ENCODE measurements at regions not wholly inside any gene's neighbourhood (a gene's known extent, or its start where the extent isn't known, plus 50 kb on each side); places are given as distances from the start of the nearest gene placed in this dataset.

DNA sequence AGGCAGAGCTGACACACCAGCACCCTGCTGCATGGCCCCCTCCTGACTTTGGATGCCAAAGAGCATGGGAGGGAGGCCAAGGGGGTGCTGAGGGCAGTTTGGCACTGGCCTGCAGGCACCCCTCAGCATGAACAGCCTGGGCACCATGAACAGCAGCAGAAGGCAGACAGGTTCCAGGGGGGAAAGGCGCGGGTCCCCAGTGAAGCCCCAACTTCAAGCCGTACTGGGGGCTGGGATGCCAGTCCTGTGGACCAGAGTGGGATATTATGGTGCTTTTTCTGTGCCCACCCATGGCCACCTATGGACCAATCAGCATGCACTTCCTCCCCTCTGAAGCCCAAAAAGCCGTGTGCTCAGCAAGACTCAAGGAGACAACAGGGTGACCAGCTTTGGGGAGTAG, 389.9 kb downstream of the TEX13C start:
- H3K36me3 ChIP-seq (ENCODE audit: control insufficient read depth, insufficient read depth, low read length): no peaks in the 10 kb centered on the region
- H3K4me3 ChIP-seq (ENCODE audit: low read length): no peak overlapping the region
- DNase-seq: no peak
- 33% methylated on average over 1 of the region's 4 CpGs for WGBS (ENCODE audit: insufficient coverage)
- no peaks in the 10 kb centered on the region for H3K27me3 ChIP-seq (ENCODE audit: control insufficient read depth, insufficient read depth, low read length)
- H3K27ac ChIP-seq (ENCODE audit: low read length): no peak overlapping the region
- H3K4me1 ChIP-seq (ENCODE audit: control insufficient read depth, insufficient read depth, low read length): no peaks in the 10 kb centered on the region
- peaks cover 3% of the 10 kb centered on the region for H3K9me3 ChIP-seq (replicated peaks; ENCODE audit: control insufficient read depth, low read depth, low read length)

- WGBS (ENCODE audit: insufficient coverage): 95% methylated on average over 7 of the region's 8 CpGs
- H3K36me3 ChIP-seq (ENCODE audit: control insufficient read depth, insufficient read depth, low read length): no peaks in the 10 kb centered on the region
These were observed 390.9 kb downstream of the TEX13C start for GRCh38 chrX:125710403-125711062.

DNA sequence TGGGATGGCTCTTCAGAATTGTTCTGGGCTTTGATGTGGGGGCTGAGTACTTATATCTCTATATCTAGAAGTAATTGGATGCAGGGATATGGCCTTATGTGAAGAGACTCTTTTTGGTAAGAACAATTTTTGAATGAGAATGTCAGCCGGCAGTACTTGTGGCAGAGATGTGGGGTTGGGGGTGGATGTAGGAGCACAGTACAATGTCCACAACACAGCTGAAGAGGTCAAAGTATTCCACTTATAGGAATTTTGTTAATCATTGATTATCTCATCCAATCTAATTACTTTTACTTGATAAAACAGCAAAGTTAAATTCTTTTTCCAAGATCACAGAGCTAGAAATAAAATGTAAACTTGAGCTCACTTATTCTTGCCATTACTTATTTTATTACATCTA, 391.4 kb downstream of the TEX13C start:
- WGBS (ENCODE audit: insufficient coverage): no CpG with 5 or more reads among the region's 1 CpG
- Histone ChIP-seq H3K27ac (ENCODE audit: low read length) (no peak overlapping the region), H3K36me3 (ENCODE audit: control insufficient read depth, insufficient read depth, low read length) (no peaks in the 10 kb centered on the region), H3K4me3 (ENCODE audit: low read length) (no peak overlapping the region), H3K4me1 (ENCODE audit: control insufficient read depth, insufficient read depth, low read length) (no peaks in the 10 kb centered on the region), H3K27me3 (ENCODE audit: control insufficient read depth, insufficient read depth, low read length) (no peaks in the 10 kb centered on the region), H3K9me3 (replicated peaks; ENCODE audit: control insufficient read depth, low read depth, low read length) (no peaks in the 10 kb centered on the region)
- no peak for DNase-seq

More at GRCh38 chrX:125710403-125711062, 390.9 kb downstream of the TEX13C start:
- no peaks in the 10 kb centered on the region for H3K9me3 ChIP-seq (replicated peaks; ENCODE audit: control insufficient read depth, low read depth, low read length)
- no peak for DNase-seq
- no peaks in the 10 kb centered on the region for H3K4me1 ChIP-seq (ENCODE audit: control insufficient read depth, insufficient read depth, low read length)
- no peak overlapping the region for H3K27ac ChIP-seq (ENCODE audit: low read length)
- no peak overlapping the region for H3K4me3 ChIP-seq (ENCODE audit: low read length)
- H3K27me3 ChIP-seq (ENCODE audit: control insufficient read depth, insufficient read depth, low read length): no peaks in the 10 kb centered on the region

DNA sequence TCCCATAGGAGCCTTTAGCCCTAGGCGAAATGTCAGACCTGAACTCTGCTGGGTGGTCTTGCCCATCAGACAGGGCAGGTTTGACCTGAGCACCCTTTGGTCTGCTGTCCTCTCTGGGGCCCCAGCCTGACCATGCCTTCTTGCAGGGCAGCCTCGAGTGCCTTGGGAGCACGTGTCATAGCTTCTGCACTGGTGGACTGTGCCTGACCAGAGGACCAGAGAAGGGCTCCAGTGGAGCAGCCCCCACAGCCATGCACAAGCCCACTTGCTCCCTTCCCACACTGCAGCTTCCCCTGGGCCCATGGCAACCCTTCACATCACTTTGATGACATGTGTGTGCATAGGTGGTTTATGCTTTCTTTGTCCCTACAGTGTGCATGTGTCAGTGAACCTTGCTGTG, 394.0 kb downstream of the TEX13C start:
- Histone ChIP-seq H3K9me3 (replicated peaks; ENCODE audit: control insufficient read depth, low read depth, low read length) (peaks cover 2% of the 10 kb centered on the region), H3K4me1 (ENCODE audit: control insufficient read depth, insufficient read depth, low read length) (no peaks in the 10 kb centered on the region), H3K27me3 (ENCODE audit: control insufficient read depth, insufficient read depth, low read length) (no peaks in the 10 kb centered on the region), H3K27ac (ENCODE audit: low read length) (no peak overlapping the region), H3K36me3 (ENCODE audit: control insufficient read depth, insufficient read depth, low read length) (no peaks in the 10 kb centered on the region), H3K4me3 (ENCODE audit: low read length) (no peak overlapping the region)
- no peak for DNase-seq
- 55% methylated on average over 1 of the region's 3 CpGs for WGBS (ENCODE audit: insufficient coverage)

GRCh38 chrX:125727117-125727516, 407.4 kb downstream of the TEX13C start:
- no peaks in the 10 kb centered on the region for H3K4me1 ChIP-seq (ENCODE audit: control insufficient read depth, insufficient read depth, low read length)
- no peaks in the 10 kb centered on the region for H3K36me3 ChIP-seq (ENCODE audit: control insufficient read depth, insufficient read depth, low read length)
- no peak overlapping the region for H3K4me3 ChIP-seq (ENCODE audit: low read length)
- no peaks in the 10 kb centered on the region for H3K27me3 ChIP-seq (ENCODE audit: control insufficient read depth, insufficient read depth, low read length)
- H3K27ac ChIP-seq (ENCODE audit: low read length): no peak overlapping the region
- DNase-seq: no peak
- H3K9me3 ChIP-seq (replicated peaks; ENCODE audit: control insufficient read depth, low read depth, low read length): peaks cover 3% of the 10 kb centered on the region
- 72% methylated on average over 3 of the region's 3 CpGs for whole genome bisulfite sequencing (ENCODE audit: insufficient coverage)

GRCh38 chrX:125736008-125736729, 416.5 kb downstream of the TEX13C start:
- H3K27ac ChIP-seq (ENCODE audit: low read length): no peak overlapping the region
- no peak for DNase-seq
- H3K9me3 ChIP-seq (replicated peaks; ENCODE audit: control insufficient read depth, low read depth, low read length): no peaks in the 10 kb centered on the region
- no peaks in the 10 kb centered on the region for H3K27me3 ChIP-seq (ENCODE audit: control insufficient read depth, insufficient read depth, low read length)
- H3K4me3 ChIP-seq (ENCODE audit: low read length): no peak overlapping the region
- no peaks in the 10 kb centered on the region for H3K4me1 ChIP-seq (ENCODE audit: control insufficient read depth, insufficient read depth, low read length)
- 81% methylated on average over 6 of the region's 6 CpGs for WGBS (ENCODE audit: insufficient coverage)
- H3K36me3 ChIP-seq (ENCODE audit: control insufficient read depth, insufficient read depth, low read length): no peaks in the 10 kb centered on the region

DNA sequence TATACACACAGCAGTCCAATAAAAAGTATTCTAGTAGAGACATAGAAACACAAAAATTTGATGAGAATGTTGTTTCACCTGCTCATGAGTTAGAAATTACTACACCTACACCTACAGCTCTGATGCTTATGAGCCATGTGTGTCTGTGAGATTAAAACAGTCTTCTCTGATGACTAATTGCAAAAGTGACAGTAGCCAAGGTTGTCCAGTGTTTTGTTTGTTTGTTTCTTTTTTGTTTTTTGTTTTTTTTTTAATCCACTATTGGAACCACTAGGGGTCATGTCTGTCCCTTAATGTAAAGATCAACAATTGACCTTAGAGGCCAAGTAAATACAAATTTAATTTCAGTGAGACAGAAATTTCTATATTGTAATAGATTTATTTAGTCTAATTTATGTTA, 423.1 kb downstream of the TEX13C start:
- H3K36me3 ChIP-seq (ENCODE audit: control insufficient read depth, insufficient read depth, low read length): no peaks in the 10 kb centered on the region
- H3K9me3 ChIP-seq (replicated peaks; ENCODE audit: control insufficient read depth, low read depth, low read length): no peaks in the 10 kb centered on the region
- H3K4me1 ChIP-seq (ENCODE audit: control insufficient read depth, insufficient read depth, low read length): no peaks in the 10 kb centered on the region
- no peak overlapping the region for H3K4me3 ChIP-seq (ENCODE audit: low read length)
- no peak for DNase-seq
- no peaks in the 10 kb centered on the region for H3K27me3 ChIP-seq (ENCODE audit: control insufficient read depth, insufficient read depth, low read length)
- H3K27ac ChIP-seq (ENCODE audit: low read length): no peak overlapping the region

- no peak for DNase-seq
- no CpG with 5 or more reads among the region's 3 CpGs for WGBS (ENCODE audit: insufficient coverage)
- no peak overlapping the region for H3K27ac ChIP-seq (ENCODE audit: low read length)
- H3K4me3 ChIP-seq (ENCODE audit: low read length): no peak overlapping the region
- H3K36me3 ChIP-seq (ENCODE audit: control insufficient read depth, insufficient read depth, low read length): no peaks in the 10 kb centered on the region
- no peaks in the 10 kb centered on the region for H3K9me3 ChIP-seq (replicated peaks; ENCODE audit: control insufficient read depth, low read depth, low read length)
- no peaks in the 10 kb centered on the region for H3K4me1 ChIP-seq (ENCODE audit: control insufficient read depth, insufficient read depth, low read length)
- no peaks in the 10 kb centered on the region for H3K27me3 ChIP-seq (ENCODE audit: control insufficient read depth, insufficient read depth, low read length)
These were observed 421.2 kb downstream of the DCAF12L2 start for GRCh38 chrX:125744914-125745313.

- H3K27me3 ChIP-seq (ENCODE audit: control insufficient read depth, insufficient read depth, low read length): no peaks in the 10 kb centered on the region
- H3K4me1 ChIP-seq (ENCODE audit: control insufficient read depth, insufficient read depth, low read length): no peaks in the 10 kb centered on the region
- H3K27ac ChIP-seq (ENCODE audit: low read length): peak overlapping the region; percentile 13
- peaks cover 4% of the 10 kb centered on the region for H3K9me3 ChIP-seq (replicated peaks; ENCODE audit: control insufficient read depth, low read depth, low read length)
- H3K4me3 ChIP-seq (ENCODE audit: low read length): no peak overlapping the region
- H3K36me3 ChIP-seq (ENCODE audit: control insufficient read depth, insufficient read depth, low read length): no peaks in the 10 kb centered on the region
- WGBS (ENCODE audit: insufficient coverage): 56% methylated on average over 7 of the region's 8 CpGs
- peak; percentile 34 for DNase-seq
These were observed 408.1 kb downstream of the DCAF12L2 start for GRCh38 chrX:125757794-125758564.

DNA sequence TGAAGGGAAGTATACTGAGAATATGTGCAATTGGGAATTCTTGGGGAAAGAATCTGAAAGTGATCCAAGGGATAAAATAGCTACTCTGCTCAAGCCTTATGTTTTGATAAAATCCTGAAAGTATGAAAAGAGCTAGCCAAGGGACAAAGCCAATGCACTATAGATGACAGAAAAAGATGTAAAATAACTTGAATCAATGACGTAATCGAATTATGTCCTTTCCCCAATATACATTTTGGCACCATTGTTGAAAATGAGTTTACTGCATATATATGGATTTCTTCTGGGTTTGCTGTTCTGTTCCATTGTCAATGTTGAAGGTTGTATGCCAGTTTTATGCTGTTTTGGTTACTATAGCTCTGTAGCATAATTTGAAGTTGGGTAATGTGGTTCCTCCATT, 407.3 kb downstream of the DCAF12L2 start:
- WGBS (ENCODE audit: insufficient coverage): no CpG with 5 or more reads among the region's 2 CpGs
- Histone ChIP-seq H3K27ac (ENCODE audit: low read length) (no peak overlapping the region), H3K4me1 (ENCODE audit: control insufficient read depth, insufficient read depth, low read length) (no peaks in the 10 kb centered on the region), H3K4me3 (ENCODE audit: low read length) (no peak overlapping the region), H3K9me3 (replicated peaks; ENCODE audit: control insufficient read depth, low read depth, low read length) (peaks cover 8% of the 10 kb centered on the region), H3K36me3 (ENCODE audit: control insufficient read depth, insufficient read depth, low read length) (no peaks in the 10 kb centered on the region), H3K27me3 (ENCODE audit: control insufficient read depth, insufficient read depth, low read length) (no peaks in the 10 kb centered on the region)
- peak; percentile 16 for DNase-seq

Measured in muscle of leg (tissue), 3 donors.